HG03442 (cell line): ENCODE measurements at regions not wholly inside any gene's neighbourhood (a gene's known extent, or its start where the extent isn't known, plus 50 kb on each side); places are given as distances from the start of the nearest gene placed in this dataset.
"Not testable (repeated sequence)": the region's sequence is repeated elsewhere in the genome, so short reads cannot be mapped to it uniquely, and the experiment has no call there.

Source experiments
- ATAC-seq: cut with Tn5 transposase; IDR thresholded peaks from one replicate; pipeline ENCODE4 v1.9.1; 2021; ENCODE audit warnings: mild to moderate bottlenecking, moderate library complexity; ENCODE audit not compliant: unreplicated experiment

DNA sequence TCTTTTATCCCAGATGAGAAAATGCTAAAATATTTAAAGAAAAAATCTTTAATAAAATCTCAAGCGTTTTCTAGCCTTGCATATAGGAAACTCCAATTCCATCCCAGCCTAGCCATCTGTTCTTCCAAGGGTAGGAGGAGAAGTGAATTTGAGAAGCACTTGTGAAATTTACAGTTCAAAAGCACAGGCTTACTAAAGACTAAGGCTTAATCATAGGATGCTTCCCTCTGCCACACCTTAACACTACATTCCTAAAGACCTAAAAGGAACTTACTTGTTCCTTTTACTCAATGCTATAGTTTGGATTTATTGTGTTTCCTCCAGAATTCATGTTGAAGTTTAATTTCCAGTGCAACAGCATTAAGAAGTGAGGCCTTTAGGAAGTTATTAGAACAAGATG is 764.8 kb upstream of the CADM2 start:
- ATAC-seq: no peak

DNA sequence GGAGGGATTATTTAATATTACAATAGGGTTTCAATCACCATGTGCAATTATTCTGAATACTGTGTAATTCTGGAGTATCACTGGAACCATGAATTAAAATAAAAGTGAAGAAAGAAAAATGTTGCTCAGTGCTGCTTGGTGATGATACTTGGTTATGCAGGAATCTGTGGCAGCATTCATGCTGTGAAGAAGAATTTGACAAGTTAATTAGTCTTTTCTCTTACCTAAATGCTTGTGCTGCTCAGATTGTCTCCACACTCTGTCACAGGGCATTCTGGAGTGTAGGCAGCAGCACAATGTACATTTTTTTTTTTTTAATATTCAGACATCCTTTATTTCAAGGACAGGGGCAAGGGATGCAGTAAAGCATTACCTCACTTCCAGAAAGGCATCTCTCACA is 749.3 kb upstream of the CADM2 start:
- no peak for ATAC-seq

GRCh38 chr3:84223512-84223911 is 735.3 kb upstream of the CADM2 start:
- no peak for ATAC-seq

GRCh38 chr3:84224262-84224661 is 734.5 kb upstream of the CADM2 start:
- no peak for ATAC-seq

GRCh38 chr3:84236261-84236660 is 722.5 kb upstream of the CADM2 start:
- no peak for ATAC-seq

DNA sequence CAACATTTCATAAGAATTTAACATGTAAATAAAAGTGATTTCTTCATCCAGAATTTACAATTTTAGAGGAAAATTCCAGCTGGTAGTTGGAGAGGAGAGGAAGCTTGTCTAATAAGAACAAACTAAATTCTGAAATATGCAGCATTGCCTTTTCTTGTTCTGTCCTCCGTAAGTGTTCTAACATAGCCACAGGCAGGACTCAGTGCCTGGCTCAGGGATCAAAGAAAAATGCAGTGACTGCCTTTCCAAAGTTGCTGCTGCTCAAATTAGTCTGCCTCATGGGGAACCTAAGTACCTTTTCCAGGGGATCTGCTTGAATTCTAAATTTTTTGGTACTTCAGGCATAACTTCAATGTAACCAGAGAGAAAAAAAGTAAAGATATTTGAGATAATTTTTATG is 713.0 kb upstream of the CADM2 start:
- no peak for ATAC-seq

- ATAC-seq: no peak
Observed at GRCh38 chr3:84260596-84260995, 698.2 kb upstream of the CADM2 start.

DNA sequence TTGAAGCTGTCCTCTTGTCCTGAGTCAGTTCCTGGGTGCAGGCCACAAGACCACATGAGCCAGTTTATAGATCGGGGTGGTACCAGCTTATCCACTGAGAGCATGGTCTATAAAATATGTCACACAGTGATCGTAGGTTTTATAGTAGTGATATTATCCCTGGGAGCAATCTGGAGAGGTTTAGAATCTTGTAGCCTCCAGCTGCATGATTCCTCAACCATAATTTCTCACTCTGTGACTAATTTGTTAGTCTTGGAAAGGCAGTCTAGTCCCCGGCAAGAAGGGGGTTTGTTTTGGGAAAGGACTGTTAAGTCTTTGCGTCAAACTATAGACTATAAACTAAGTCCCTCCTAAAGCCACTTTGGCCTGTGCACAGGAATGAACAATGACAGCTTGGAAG is 693.0 kb upstream of the CADM2 start:
- no peak for ATAC-seq

GRCh38 chr3:84275532-84275931 is 683.3 kb upstream of the CADM2 start:
- no peak for ATAC-seq

- no peak for ATAC-seq
Observed at GRCh38 chr3:84277562-84278224, 681.1 kb upstream of the CADM2 start.

GRCh38 chr3:84292128-84292527 is 666.7 kb upstream of the CADM2 start:
- no peak for ATAC-seq

DNA sequence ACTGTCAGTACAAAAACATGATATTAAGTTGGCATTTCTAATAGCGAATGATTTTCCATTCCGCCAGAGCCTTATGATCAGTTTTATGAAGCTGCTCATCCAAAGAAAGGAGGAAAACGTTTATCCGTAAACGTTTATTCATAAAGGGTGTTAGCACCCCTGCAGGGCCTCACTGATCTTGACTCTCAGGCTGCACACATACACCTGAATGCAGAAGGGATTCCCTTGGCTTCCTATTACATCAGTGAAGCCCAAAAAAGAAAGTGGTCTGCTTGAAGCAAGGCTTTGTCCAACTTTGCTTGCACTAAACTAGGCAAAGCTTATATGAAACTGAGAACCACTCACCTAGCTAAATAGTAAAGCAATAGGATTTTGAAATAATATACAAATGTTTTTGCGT is 659.5 kb upstream of the CADM2 start:
- no peak for ATAC-seq

DNA sequence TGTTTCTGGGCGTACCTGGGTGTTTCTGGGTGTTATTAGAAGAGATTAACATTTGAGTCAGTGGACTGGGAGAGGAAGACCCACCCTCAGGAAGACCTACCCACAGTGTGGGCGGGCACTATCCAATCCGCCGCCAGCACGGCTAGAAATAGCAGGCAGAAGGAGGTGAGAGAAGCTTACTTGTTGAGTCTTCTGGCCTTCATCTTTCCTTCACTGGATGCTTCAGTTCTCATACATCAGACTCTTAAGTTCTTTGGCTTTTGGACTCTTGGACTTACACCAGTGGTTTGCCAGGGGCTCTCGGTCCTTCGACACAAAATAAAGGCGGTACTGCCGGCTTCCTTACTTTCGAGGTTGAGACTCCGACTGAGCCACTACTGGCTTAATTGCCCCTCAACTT is 654.6 kb upstream of the CADM2 start:
- ATAC-seq: no peak

- no peak for ATAC-seq
Observed at GRCh38 chr3:84307339-84307738, 651.5 kb upstream of the CADM2 start.

- ATAC-seq: no peak
Observed at GRCh38 chr3:84308379-84308778, 650.4 kb upstream of the CADM2 start.

- no peak for ATAC-seq
Observed at GRCh38 chr3:84318273-84318809, 640.4 kb upstream of the CADM2 start.

DNA sequence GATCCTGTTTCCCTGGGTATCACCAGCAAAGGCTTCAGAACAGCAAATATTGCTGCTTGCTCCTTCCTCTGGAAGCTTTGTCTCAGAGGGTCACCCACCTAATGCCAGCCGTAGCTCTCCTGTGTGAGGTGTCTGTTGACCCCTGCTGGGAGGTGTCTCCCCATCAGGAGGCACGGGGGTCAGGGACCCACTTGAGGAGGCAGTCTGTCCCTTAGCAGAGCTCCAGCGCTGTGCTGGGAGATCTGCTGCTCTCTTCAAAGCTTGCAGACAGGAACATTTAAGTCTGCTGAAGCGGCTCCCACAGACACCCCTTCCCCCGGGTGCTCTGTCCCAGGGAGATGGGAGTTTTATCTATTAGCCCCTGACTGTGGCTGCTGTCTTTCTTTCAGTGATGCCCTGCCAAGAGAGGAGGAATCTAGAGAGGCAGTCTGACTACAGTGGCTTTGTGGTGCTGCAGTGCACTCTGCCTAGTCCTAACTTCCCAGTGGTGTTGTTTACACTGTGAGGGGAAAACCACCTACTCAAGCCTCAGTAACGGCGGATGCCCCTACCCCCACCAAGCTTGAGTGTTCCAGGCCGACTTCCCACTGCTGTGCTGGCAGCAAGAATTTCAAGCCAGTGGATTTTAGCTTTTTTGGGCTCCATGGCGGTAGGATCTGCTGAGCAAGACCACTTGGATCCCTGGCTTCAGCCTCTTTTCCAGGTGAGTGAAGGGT is 593.1 kb upstream of the CADM2 start:
- ATAC-seq: not testable (repeated sequence)
